Parathyroid adenoma (tissue), 2 donors: ENCODE measurements at regions not wholly inside any gene's neighbourhood (a gene's known extent, or its start where the extent isn't known, plus 50 kb on each side); places are given as distances from the start of the nearest gene placed in this dataset.

Experiments used
- H2AFZ ChIP-seq: fragments of 300-600 bp; sonication (generic); one replicate; pipeline ENCODE4 v1.7.0; 2017; ENCODE audit warnings: antibody characterized with exemption, mild to moderate bottlenecking
- H3K27ac ChIP-seq: fragments of 300-600 bp; sonication (generic); one replicate; pipeline ENCODE4 v1.7.0; 2017
- H3K27me3 ChIP-seq: fragments of 300-600 bp; sonication (generic); one replicate; pipeline ENCODE4 v1.7.0; 2017; ENCODE audit warnings: low read length; ENCODE audit not compliant: control insufficient read depth, insufficient read depth
- H3K36me3 ChIP-seq: fragments of 300-600 bp; sonication (generic); one replicate; pipeline ENCODE4 v1.7.0; 2017; ENCODE audit warnings: low read length; ENCODE audit not compliant: control insufficient read depth, insufficient read depth
- H3K4me1 ChIP-seq: fragments of 300-600 bp; sonication (generic); one replicate; pipeline ENCODE4 v1.7.0; 2017; ENCODE audit warnings: control low read depth
- H3K4me2 ChIP-seq: fragments of 300-600 bp; sonication (generic); one replicate; pipeline ENCODE4 v1.7.0; 2017; ENCODE audit warnings: low read length
- H3K4me3 ChIP-seq: fragments of 300-600 bp; sonication (generic); one replicate; pipeline ENCODE4 v1.7.0; 2017; ENCODE audit warnings: low read depth, low read length
- H3K79me2 ChIP-seq: fragments of 300-600 bp; sonication (generic); one replicate; pipeline ENCODE4 v1.7.0; 2017; ENCODE audit warnings: control low read depth
- H3K9ac ChIP-seq: fragments of 300-600 bp; sonication (generic); one replicate; pipeline ENCODE4 v1.7.0; 2017; ENCODE audit warnings: mild to moderate bottlenecking
- H3K9me3 ChIP-seq: fragments of 300-600 bp; sonication (generic); one replicate; pipeline ENCODE4 v1.7.0; 2017; ENCODE audit warnings: low read length; ENCODE audit not compliant: control insufficient read depth
- CTCF ChIP-seq: fragments of 300-600 bp; sonication (generic); IDR thresholded peaks from one replicate; pipeline ENCODE4 v1.7.0; 2017; ENCODE audit warnings: antibody characterized with exemption, mild to moderate bottlenecking
- donor health status: primary hyperparathyroidism.

- Histone ChIP-seq H3K27me3 (no peaks in the 10 kb centered on the region), H2AFZ (no peak overlapping the region), H3K9me3 (no peaks in the 10 kb centered on the region), H3K4me1 (no peaks in the 10 kb centered on the region), H3K27ac (no peak overlapping the region), H3K9ac (no peak overlapping the region), H3K4me2 (no peak overlapping the region), H3K79me2 (no peaks in the 10 kb centered on the region), H3K36me3 (no peaks in the 10 kb centered on the region), H3K4me3 (no peak overlapping the region)
- TF ChIP-seq CTCF, result no peak
Observed at GRCh38 chr11:39786281-39786680, 1673.2 kb downstream of the LRRC4C start.

GRCh38 chr11:39784873-39785272 lies 1674.6 kb downstream of the LRRC4C start:
- Histone ChIP-seq H3K4me1 (no peaks in the 10 kb centered on the region), H2AFZ (no peak overlapping the region), H3K9ac (no peak overlapping the region), H3K27ac (no peak overlapping the region), H3K79me2 (no peaks in the 10 kb centered on the region), H3K27me3 (no peaks in the 10 kb centered on the region), H3K36me3 (no peaks in the 10 kb centered on the region), H3K4me2 (no peak overlapping the region), H3K9me3 (no peaks in the 10 kb centered on the region), H3K4me3 (no peak overlapping the region)
- no peak for TF ChIP-seq CTCF

- H3K9ac ChIP-seq, result no peak overlapping the region
- no peaks in the 10 kb centered on the region for H3K36me3 ChIP-seq
- no peaks in the 10 kb centered on the region for H3K9me3 ChIP-seq
- H3K27ac ChIP-seq, result no peak overlapping the region
- H3K4me2 ChIP-seq, result no peak overlapping the region
- no peaks in the 10 kb centered on the region for H3K4me1 ChIP-seq
- no peak overlapping the region for H3K4me3 ChIP-seq
- no peaks in the 10 kb centered on the region for H3K27me3 ChIP-seq
- no peaks in the 10 kb centered on the region for H3K79me2 ChIP-seq
- TF ChIP-seq CTCF, result no peak
- no peak overlapping the region for H2AFZ ChIP-seq
Observed at GRCh38 chr11:39780131-39780530, 1679.3 kb downstream of the LRRC4C start.

- Histone ChIP-seq H3K4me3 (no peak overlapping the region), H3K27me3 (no peaks in the 10 kb centered on the region), H3K4me1 (no peaks in the 10 kb centered on the region), H3K36me3 (no peaks in the 10 kb centered on the region), H3K9ac (no peak overlapping the region), H3K79me2 (no peaks in the 10 kb centered on the region), H3K27ac (no peak overlapping the region), H2AFZ (no peak overlapping the region), H3K9me3 (no peaks in the 10 kb centered on the region), H3K4me2 (no peak overlapping the region)
- no peak for TF ChIP-seq CTCF
Observed at GRCh38 chr11:39777035-39777434, 1682.4 kb downstream of the LRRC4C start.

- H3K4me3 ChIP-seq, result no peak overlapping the region
Observed at GRCh38 chr11:39772525-39773137, 1686.8 kb downstream of the LRRC4C start.

More at GRCh38 chr11:39772525-39773137, 1686.8 kb downstream of the LRRC4C start:
- H3K4me1 ChIP-seq, result no peaks in the 10 kb centered on the region
- no peak for TF ChIP-seq CTCF
- H3K9ac ChIP-seq, result no peak overlapping the region
- no peaks in the 10 kb centered on the region for H3K36me3 ChIP-seq
- no peak overlapping the region for H2AFZ ChIP-seq
- H3K79me2 ChIP-seq, result no peaks in the 10 kb centered on the region
- no peak overlapping the region for H3K4me2 ChIP-seq
- H3K27me3 ChIP-seq, result no peaks in the 10 kb centered on the region
- no peaks in the 10 kb centered on the region for H3K9me3 ChIP-seq
- no peak overlapping the region for H3K27ac ChIP-seq
